Epithelial cell of esophagus (primary cell): ENCODE measurements at regions not wholly inside any gene's neighbourhood (a gene's known extent, or its start where the extent isn't known, plus 50 kb on each side); places are given as distances from the start of the nearest gene placed in this dataset.
A peak's percentile ranks its signal among the peaks of the same experiment; 100 is the strongest.

Source experiments
- DNase-seq: peaks from one replicate; pipeline ENCODE4 v3.0.0; 2010; ENCODE audit warnings: low read depth
- H3K4me3 ChIP-seq: 2 replicates; pipeline ENCODE4 v1.5.1; 2011; ENCODE audit warnings: mild to moderate bottlenecking, low read length, control low read depth
- CTCF ChIP-seq: IDR thresholded peaks from 2 replicates; pipeline ENCODE4 v1.5.1; 2011; ENCODE audit warnings: low read depth, mild to moderate bottlenecking, low read length, control low read depth, inconsistent platforms; ENCODE audit not compliant: insufficient read depth; ENCODE audit errors: missing control alignments

- no peak for TF ChIP-seq CTCF
- H3K4me3 ChIP-seq: no peak overlapping the region
- DNase-seq: no peak
These were observed 56.1 kb upstream of the NKAIN2 start for GRCh38 chr6:123747515-123747914.

GRCh38 chr6:123745895-123746294 is 57.8 kb upstream of the NKAIN2 start:
- peak; percentile 80 for DNase-seq
- no peak overlapping the region for H3K4me3 ChIP-seq
- TF ChIP-seq CTCF: no peak

- TF ChIP-seq CTCF: no peak
- H3K4me3 ChIP-seq: no peak overlapping the region
- DNase-seq: no peak
These were observed 58.8 kb upstream of the NKAIN2 start for GRCh38 chr6:123744840-123745239.

- H3K4me3 ChIP-seq: no peak overlapping the region
- no peak for TF ChIP-seq CTCF
- DNase-seq: no peak
These were observed 61.0 kb upstream of the NKAIN2 start for GRCh38 chr6:123742626-123743025.

- no peak overlapping the region for H3K4me3 ChIP-seq
- no peak for DNase-seq
- no peak for TF ChIP-seq CTCF
These were observed 70.5 kb upstream of the NKAIN2 start for GRCh38 chr6:123733180-123733579.

GRCh38 chr6:123716506-123716905 is 79.8 kb upstream of the TRDN start:
- no peak overlapping the region for H3K4me3 ChIP-seq
- DNase-seq: peak; percentile 73
- no peak for TF ChIP-seq CTCF

GRCh38 chr6:123715006-123715863 is 78.5 kb upstream of the TRDN start:
- TF ChIP-seq CTCF: peak; percentile 48
- H3K4me3 ChIP-seq: no peak overlapping the region
- peak; percentile 51 for DNase-seq
